ENCODE measurements at regions not wholly inside any gene's neighbourhood (a gene's known extent, or its start where the extent isn't known, plus 50 kb on each side); places are given as distances from the start of the nearest gene placed in this dataset.

DNA sequence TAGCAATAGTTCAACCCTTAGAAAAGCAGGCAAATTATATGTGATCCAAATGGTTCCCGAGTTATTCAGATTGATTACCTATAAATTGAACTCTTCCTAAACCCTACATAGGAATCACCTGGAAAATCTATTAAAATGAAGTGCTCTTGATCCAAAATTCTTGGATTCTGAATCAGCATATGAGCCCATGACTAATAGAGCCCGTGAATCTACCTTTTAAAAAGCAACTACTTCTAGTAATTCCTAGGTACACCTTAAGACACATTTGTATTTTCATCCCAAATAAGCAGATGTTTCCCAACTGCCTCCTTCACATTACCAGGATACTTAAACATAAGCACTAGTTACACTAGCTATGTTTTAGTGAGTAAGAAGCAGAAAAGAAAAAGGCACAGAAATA is 1171.0 kb upstream of the GOT2 start:
- Mint-ChIP-seq H3K9me3 (no peaks in the 10 kb centered on the region), H3K27me3 (ENCODE audit: low read depth) (no peaks in the 10 kb centered on the region), H3K27ac (no peak overlapping the region)

DNA sequence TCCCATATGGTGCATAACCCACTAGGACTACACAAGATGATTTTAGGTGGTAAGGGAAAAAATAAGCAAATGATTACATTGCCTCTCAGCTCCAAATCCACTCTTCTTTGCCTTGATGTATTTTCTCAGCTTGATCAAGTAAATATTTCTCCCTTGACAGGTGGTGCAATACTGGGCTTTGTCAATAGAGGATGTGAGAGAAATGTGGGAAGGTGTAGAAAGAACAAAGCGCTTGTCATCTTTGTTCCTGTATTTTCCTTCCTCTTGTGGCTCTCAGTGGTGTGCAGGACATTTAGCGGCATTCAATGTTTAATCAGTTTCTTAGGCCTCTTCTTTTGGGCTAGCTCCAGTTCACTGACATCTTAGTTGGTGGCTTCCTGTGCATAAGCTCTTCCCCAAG is 1165.8 kb upstream of the GOT2 start:
- no peaks in the 10 kb centered on the region for H3K36me3 Mint-ChIP-seq
- TF ChIP-seq, protein P1, sequence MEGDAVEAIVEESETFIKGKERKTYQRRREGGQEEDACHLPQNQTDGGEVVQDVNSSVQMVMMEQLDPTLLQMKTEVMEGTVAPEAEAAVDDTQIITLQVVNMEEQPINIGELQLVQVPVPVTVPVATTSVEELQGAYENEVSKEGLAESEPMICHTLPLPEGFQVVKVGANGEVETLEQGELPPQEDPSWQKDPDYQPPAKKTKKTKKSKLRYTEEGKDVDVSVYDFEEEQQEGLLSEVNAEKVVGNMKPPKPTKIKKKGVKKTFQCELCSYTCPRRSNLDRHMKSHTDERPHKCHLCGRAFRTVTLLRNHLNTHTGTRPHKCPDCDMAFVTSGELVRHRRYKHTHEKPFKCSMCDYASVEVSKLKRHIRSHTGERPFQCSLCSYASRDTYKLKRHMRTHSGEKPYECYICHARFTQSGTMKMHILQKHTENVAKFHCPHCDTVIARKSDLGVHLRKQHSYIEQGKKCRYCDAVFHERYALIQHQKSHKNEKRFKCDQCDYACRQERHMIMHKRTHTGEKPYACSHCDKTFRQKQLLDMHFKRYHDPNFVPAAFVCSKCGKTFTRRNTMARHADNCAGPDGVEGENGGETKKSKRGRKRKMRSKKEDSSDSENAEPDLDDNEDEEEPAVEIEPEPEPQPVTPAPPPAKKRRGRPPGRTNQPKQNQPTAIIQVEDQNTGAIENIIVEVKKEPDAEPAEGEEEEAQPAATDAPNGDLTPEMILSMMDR (IDR thresholded peaks at IDR 0.05; ENCODE audit: unreplicated experiment): no peak
- H3K9me3 Mint-ChIP-seq: no peaks in the 10 kb centered on the region
- DNase-seq (ENCODE audit: low spot score in 2 of 2, unreplicated experiment in 2 of 2): no peak
- H3K27ac Mint-ChIP-seq: no peak overlapping the region
- H3K27me3 Mint-ChIP-seq (ENCODE audit: low read depth): peaks cover 7% of the 10 kb centered on the region
- no peak overlapping the region for H3K4me3 Mint-ChIP-seq
- H3K4me1 Mint-ChIP-seq: no peaks in the 10 kb centered on the region

More for the DNA sequence above, 1171.0 kb upstream of the GOT2 start:
- Mint-ChIP-seq H3K4me3 (no peak overlapping the region), H3K36me3 (no peaks in the 10 kb centered on the region), H3K4me1 (peaks cover 6% of the 10 kb centered on the region)
- TF ChIP-seq, protein P1 (IDR thresholded peaks at IDR 0.05; ENCODE audit: unreplicated experiment): no peak
- no peak for DNase-seq (ENCODE audit: low spot score in 2 of 2, unreplicated experiment in 2 of 2)

DNA sequence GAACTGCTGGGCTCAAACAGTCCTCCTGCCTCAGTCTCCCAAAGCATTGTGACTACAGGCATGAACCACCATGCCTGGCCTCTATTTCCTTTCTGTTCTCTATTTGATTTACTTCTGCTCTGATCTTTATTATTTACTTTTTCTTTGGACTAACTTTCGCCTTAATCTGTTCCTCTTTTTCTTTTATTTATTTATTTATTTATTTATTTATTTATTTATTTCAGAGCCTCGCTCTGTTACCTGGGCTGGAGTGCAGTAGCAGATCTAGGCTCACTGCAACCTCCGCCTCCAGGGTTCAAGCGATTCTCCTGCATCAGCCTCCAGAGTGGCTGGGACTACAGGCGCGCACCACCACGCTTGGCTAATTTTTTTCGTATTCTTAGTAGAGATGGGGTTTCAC is 1158.3 kb upstream of the GOT2 start:
- H3K4me3 Mint-ChIP-seq: no peak overlapping the region
- peaks cover 3% of the 10 kb centered on the region for H3K27me3 Mint-ChIP-seq (ENCODE audit: low read depth)
- no peaks in the 10 kb centered on the region for H3K4me1 Mint-ChIP-seq
- peaks cover 29% of the 10 kb centered on the region for H3K9me3 Mint-ChIP-seq
- no peaks in the 10 kb centered on the region for H3K36me3 Mint-ChIP-seq
- H3K27ac Mint-ChIP-seq: no peak overlapping the region
- no peak for DNase-seq (ENCODE audit: low spot score in 2 of 2, unreplicated experiment in 2 of 2)
- TF ChIP-seq, protein P1 (IDR thresholded peaks at IDR 0.05; ENCODE audit: unreplicated experiment): no peak

DNA sequence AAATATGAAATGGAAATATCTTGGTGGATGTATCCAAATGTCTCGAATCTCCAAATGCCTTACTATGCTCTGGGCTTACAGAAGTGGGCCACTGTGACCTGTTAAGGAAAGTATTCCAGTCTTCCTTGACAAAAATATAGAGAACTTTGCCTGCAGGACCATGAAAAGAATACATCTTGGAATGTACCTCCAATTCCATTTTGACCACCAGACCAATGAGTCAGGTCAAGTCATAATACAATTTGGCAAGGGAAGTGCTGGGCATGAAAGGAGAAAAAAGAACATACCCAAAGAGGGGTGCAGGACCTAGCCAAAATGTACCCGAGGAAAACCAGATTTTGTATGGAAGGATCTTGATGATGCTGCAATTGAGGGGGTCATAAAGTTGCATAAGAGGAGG is 1153.7 kb upstream of the GOT2 start:
- peaks cover 22% of the 10 kb centered on the region for H3K9me3 Mint-ChIP-seq
- DNase-seq (ENCODE audit: low spot score in 2 of 2, unreplicated experiment in 2 of 2): no peak
- TF ChIP-seq, protein P1 (IDR thresholded peaks at IDR 0.05; ENCODE audit: unreplicated experiment): no peak
- H3K4me1 Mint-ChIP-seq: peaks cover 7% of the 10 kb centered on the region
- no peaks in the 10 kb centered on the region for H3K36me3 Mint-ChIP-seq
- H3K27me3 Mint-ChIP-seq (ENCODE audit: low read depth): no peaks in the 10 kb centered on the region
- no peak overlapping the region for H3K4me3 Mint-ChIP-seq
- no peak overlapping the region for H3K27ac Mint-ChIP-seq

DNA sequence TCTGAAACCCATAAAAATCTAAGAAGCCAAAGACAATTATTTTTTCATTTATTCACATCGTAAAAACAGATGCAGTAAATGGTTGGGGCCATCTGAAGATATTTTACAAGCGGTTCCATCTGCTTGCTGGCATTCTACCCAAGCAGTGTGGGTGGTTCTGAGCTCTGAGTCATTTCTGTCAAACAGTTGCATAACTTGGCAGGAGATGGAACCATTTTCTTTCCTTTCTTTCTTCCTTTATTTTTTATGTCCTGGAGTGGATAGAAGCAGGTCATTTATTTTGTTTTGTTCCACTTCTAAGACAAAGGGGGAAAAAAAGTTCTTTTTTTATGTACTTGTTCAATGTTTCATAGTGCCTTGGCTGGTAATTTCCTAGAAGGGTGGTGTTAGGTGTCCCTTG is 1151.9 kb upstream of the GOT2 start:
- TF ChIP-seq, protein P1 (IDR thresholded peaks at IDR 0.05; ENCODE audit: unreplicated experiment): no peak
- peaks cover 4% of the 10 kb centered on the region for H3K27me3 Mint-ChIP-seq (ENCODE audit: low read depth)
- peaks cover 7% of the 10 kb centered on the region for H3K4me1 Mint-ChIP-seq
- no peaks in the 10 kb centered on the region for H3K36me3 Mint-ChIP-seq
- peaks cover 16% of the 10 kb centered on the region for H3K9me3 Mint-ChIP-seq
- DNase-seq (ENCODE audit: low spot score in 2 of 2, unreplicated experiment in 2 of 2): no peak
- no peak overlapping the region for H3K4me3 Mint-ChIP-seq
- H3K27ac Mint-ChIP-seq: no peak overlapping the region

DNA sequence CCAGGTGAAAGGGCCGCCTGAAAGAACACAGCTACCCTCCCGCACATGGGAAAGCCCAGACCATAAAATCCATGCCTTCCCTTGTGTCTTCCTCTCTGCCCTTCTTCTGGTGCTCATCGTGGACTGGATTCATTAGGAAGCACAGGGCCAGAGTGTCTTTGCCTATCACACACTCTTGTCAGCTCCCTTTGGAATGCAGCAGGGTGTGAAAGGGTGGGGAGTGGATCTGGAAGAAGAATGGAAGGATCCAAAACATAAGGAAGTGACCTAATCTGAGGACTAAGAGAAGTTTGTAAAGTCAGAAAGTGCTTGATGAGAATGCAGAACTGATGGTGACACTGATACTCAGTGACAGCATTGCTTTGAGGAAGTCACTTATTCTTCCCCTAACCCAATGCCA is 1147.3 kb upstream of the GOT2 start:
- Mint-ChIP-seq H3K27me3 (ENCODE audit: low read depth) (peaks cover 5% of the 10 kb centered on the region), H3K4me1 (peaks cover 11% of the 10 kb centered on the region), H3K27ac (no peak overlapping the region), H3K9me3 (no peaks in the 10 kb centered on the region), H3K4me3 (no peak overlapping the region), H3K36me3 (no peaks in the 10 kb centered on the region)
- TF ChIP-seq, protein P1 (IDR thresholded peaks at IDR 0.05; ENCODE audit: unreplicated experiment): no peak
- DNase-seq (ENCODE audit: low spot score in 2 of 2, unreplicated experiment in 2 of 2): no peak
